ENCODE measurements at regions not wholly inside any gene's neighbourhood (a gene's known extent, or its start where the extent isn't known, plus 50 kb on each side); places are given as distances from the start of the nearest gene placed in this dataset.

DNA sequence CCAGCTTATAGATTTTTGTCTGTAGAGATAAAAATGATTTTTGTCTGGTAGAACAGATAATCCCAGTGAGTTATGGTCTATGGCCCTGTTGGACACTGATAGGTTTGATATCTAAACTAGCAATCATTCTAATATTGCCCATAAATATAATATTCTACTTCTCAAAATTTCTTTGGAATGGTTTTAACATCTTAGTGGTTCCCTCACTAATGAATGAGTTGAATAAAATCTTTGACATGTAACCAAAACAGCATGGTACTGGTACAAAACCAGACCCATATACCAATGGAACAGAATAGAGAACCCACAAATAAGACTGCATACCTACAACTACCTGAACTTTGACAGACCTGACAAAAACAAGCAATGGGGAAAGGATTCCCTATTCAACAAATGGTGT lies 219.7 kb downstream of the SEC61B start:
- TF ChIP-seq CTCF (IDR thresholded peaks at IDR 0.05) (no peak), POLR2A (IDR thresholded peaks at IDR 0.05) (no peak), POLR2AphosphoS5 (IDR thresholded peaks at IDR 0.05) (no peak)
